Testis (tissue), 2 donors: ENCODE measurements at regions not wholly inside any gene's neighbourhood (a gene's known extent, or its start where the extent isn't known, plus 50 kb on each side); places are given as distances from the start of the nearest gene placed in this dataset.
"Not testable (repeated sequence)": the region's sequence is repeated elsewhere in the genome, so short reads cannot be mapped to it uniquely, and the experiment has no call there.

Experiments used
- DNase-seq: peaks from one replicate; pipeline ENCODE4 v3.0.0-alpha.2; 2019
- H3K27ac ChIP-seq, 2 donors: fragments of 200-600 bp; sonication (generic); one replicate each; pipeline ENCODE4 v1.5.1; 2019
- H3K27me3 ChIP-seq: fragments of 200-600 bp; sonication (generic); one replicate; pipeline ENCODE4 v1.5.1; 2019
- H3K36me3 ChIP-seq: fragments of 200-600 bp; sonication (generic); one replicate; pipeline ENCODE4 v1.5.1; 2017; ENCODE audit warnings: low read depth; ENCODE audit errors: missing control alignments
- H3K4me1 ChIP-seq: fragments of 200-600 bp; sonication (generic); one replicate; pipeline ENCODE4 v1.5.1; 2019
- H3K4me3 ChIP-seq, 2 donors: fragments of 200-600 bp; sonication (generic); one replicate each; pipeline ENCODE4 v1.5.1; 2017 to 2019
- H3K9me3 ChIP-seq: fragments of 200-600 bp; sonication (generic); one replicate; pipeline ENCODE4 v1.5.1; 2017
- POLR2A ChIP-seq: fragments of 450-650 bp; IDR thresholded peaks from one replicate; pipeline ENCODE4 v1.6.1; 2017; ENCODE audit warnings: antibody characterized with exemption, mild to moderate bottlenecking, moderate library complexity
- WGBS, 2 donors: methylation state at CpG; one replicate each; pipeline ENCODE4 v1.1.5; 2018; 5-methylcytosine and 5-hydroxymethylcytosine counted together
- intact Hi-C: fragments of 100-400 bp; cut with DNase I; formaldehyde crosslinking; loops from one replicate; pipeline ENCODE4 v1.15.1; 2023; ENCODE audit warnings: low total_unique reads
- TF ChIP-seq, protein P1 (sequence below), 3 experiments: fragments of 450-650 bp in 2 of 3; fragments of 200-600 bp in 1 of 3; sonication (generic) in 1 of 3; IDR thresholded peaks; one replicate each; pipeline ENCODE4 v1.5.1; 2016 to 2019; ENCODE audit warnings: antibody characterized with exemption in 3 of 3, mild to moderate bottlenecking in 2 of 3, moderate library complexity in 1 of 3

DNA sequence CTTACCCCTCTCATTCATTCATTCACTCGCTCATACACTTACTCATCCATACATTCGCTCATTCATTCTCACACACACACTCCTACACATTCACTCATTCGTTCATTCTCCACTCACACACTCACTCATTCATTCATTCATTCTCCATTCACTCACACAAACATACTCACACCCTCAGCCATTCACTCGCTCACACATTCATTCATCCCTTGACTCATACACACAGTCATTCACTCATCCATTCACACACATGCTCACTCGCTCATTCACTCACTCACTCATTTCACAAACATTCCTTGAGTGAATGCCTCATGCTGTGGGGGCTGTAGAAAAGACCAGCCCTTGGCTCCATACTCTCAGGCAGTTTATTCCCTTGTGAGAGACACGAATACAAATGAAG is 151.1 kb upstream of the MAMLD1 start:
- WGBS, 2 donors: 93 to 94% methylated on average over 6 of the region's 6 CpGs
- H3K27me3 ChIP-seq: no peaks in the 10 kb centered on the region
- intact Hi-C loops: no loop called here
- DNase-seq: no peak
- no peaks in the 10 kb centered on the region for H3K36me3 ChIP-seq
- no peaks in the 10 kb centered on the region for H3K4me1 ChIP-seq
- H3K27ac ChIP-seq: no peak overlapping the region
- no peaks in the 10 kb centered on the region for H3K9me3 ChIP-seq
- TF ChIP-seq POLR2A: no peak
- TF ChIP-seq, protein P1, sequence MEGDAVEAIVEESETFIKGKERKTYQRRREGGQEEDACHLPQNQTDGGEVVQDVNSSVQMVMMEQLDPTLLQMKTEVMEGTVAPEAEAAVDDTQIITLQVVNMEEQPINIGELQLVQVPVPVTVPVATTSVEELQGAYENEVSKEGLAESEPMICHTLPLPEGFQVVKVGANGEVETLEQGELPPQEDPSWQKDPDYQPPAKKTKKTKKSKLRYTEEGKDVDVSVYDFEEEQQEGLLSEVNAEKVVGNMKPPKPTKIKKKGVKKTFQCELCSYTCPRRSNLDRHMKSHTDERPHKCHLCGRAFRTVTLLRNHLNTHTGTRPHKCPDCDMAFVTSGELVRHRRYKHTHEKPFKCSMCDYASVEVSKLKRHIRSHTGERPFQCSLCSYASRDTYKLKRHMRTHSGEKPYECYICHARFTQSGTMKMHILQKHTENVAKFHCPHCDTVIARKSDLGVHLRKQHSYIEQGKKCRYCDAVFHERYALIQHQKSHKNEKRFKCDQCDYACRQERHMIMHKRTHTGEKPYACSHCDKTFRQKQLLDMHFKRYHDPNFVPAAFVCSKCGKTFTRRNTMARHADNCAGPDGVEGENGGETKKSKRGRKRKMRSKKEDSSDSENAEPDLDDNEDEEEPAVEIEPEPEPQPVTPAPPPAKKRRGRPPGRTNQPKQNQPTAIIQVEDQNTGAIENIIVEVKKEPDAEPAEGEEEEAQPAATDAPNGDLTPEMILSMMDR (IDR thresholded peaks at IDR 0.05): no peak
- no peak overlapping the region for H3K4me3 ChIP-seq

DNA sequence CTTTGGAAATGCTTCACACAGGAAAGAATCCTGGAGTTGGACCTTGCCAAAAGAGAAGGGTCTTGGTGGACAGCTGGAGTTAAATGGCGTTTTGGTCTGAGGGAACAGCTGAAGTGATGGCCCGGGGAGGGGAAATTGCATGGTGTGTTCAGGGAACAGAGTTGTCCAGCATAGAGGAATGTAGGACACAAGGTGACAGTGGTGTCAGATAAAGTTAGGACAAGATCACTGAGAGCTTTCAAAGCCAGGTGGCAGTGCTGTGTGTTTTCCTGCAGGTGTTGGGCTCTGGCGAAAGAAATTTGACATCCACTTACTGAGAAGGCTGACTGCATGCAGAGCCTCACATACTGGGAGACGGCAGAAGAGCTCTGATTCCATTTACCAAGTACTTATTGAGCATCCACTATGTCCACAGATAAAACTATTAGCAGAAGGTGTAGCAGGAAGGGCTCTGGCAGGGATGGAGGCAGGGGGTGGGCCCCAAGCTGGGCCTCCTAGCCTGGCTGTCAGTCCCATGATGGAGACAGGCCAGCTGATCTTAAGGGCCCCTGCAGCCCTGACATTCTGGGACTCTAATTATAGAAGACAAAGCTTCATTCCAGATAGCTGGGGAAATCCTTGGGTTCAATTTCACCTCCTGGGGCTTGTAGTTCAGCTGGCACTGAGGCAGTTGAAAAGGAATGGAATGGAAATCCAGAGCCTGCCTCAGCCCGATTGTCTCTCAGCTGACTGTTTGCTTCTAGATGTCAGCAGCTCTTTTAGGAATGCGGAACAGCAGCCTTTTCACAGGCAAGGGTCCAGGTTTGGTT is 150.2 kb upstream of the MAMLD1 start:
- Histone ChIP-seq H3K4me1 (no peaks in the 10 kb centered on the region), H3K27ac (no peak overlapping the region), H3K9me3 (no peaks in the 10 kb centered on the region), H3K27me3 (no peaks in the 10 kb centered on the region), H3K36me3 (no peaks in the 10 kb centered on the region), H3K4me3 (no peak overlapping the region)
- 68 to 71% methylated on average over 6 of the region's 6 CpGs for WGBS, 2 donors
- DNase-seq: no peak
- TF ChIP-seq, protein P1 (IDR thresholded peaks at IDR 0.05): no peak
- no peak for TF ChIP-seq POLR2A
- intact Hi-C loops: no loop called here

DNA sequence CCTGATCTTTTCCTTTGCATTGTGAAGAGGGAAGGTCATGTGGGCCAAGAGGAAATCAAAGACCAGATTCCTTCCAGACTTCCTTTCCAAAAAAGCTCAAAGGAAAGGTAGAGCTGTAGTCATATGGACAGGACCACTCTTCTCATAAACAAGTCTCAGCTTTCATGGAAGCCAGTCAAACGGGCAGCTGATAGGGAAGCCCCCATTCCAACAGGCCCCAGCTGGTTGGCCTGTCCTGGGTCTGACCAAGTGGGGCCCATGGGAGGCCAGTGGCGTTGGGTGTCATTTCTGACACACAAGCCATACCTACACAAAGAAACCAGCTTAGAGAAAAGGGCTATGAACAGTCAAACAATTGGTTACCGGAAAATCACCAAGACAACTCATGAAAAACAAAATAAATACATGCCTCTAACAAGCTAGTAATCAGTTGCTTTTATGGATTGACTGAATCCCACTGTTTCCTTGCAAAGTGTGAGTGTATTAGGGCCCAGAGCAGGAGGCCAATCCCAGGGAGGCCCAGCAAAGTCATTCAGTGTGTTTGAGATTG is 149.6 kb upstream of the MAMLD1 start:
- 80 to 100% methylated on average over 3 of the region's 3 CpGs for WGBS, 2 donors

DNA sequence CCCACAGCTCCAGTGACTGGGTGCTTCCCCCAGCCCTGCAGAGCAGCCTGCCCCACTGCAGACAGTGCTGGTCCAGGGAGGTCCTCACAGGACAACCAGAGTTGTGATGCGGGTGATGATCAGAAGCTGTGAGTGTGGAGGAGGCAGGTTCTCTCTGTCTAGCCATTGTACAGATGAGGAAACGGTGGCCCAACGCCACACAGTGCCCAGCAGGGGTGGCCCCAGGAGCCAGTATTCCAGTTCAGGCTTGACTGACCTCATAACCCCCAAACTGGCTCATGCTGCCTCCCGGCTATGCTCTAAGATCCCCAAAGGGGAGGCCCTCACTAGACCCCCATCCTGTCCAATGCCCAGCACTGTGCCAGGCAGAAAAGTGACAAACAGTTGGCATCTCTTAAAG is 147.1 kb upstream of the MAMLD1 start:
- H3K9me3 ChIP-seq, H3K4me3 ChIP-seq, DNase-seq, H3K27ac ChIP-seq, H3K36me3 ChIP-seq, H3K27me3 ChIP-seq, H3K4me1 ChIP-seq, intact Hi-C loops: not testable (repeated sequence)
- no CpG with 5 or more reads among the region's 4 CpGs for WGBS, 2 donors

More for the DNA sequence above, 149.6 kb upstream of the MAMLD1 start:
- no peak for DNase-seq
- Histone ChIP-seq H3K27ac (no peak overlapping the region), H3K9me3 (no peaks in the 10 kb centered on the region), H3K27me3 (no peaks in the 10 kb centered on the region), H3K4me1 (no peaks in the 10 kb centered on the region), H3K36me3 (no peaks in the 10 kb centered on the region), H3K4me3 (no peak overlapping the region)
- intact Hi-C loops: no loop called here
- TF ChIP-seq, protein P1 (IDR thresholded peaks at IDR 0.05): no peak
- no peak for TF ChIP-seq POLR2A

DNA sequence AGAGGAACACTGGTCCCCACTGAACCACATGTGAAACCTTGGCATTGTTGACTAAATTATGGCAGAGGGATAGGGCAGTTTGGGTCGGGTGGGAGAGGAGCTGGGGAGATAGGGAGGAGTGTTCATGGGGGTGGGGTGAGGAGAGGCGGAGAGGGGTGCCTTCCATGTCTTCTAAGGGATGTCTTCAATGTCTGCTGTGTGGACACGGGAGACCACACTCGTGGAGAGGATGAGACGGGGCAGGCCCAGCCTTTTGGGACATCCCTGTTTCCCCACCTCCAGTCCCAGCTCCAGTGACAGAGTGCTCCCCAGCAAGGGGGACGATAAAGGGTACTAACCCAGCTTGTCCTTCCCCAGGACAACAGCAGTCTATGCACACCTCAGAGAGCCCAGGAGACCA is 146.4 kb upstream of the MAMLD1 start:
- Histone ChIP-seq H3K4me3 (no peak overlapping the region), H3K27ac (no peak overlapping the region), H3K27me3 (no peaks in the 10 kb centered on the region), H3K9me3 (no peaks in the 10 kb centered on the region), H3K4me1 (no peaks in the 10 kb centered on the region), H3K36me3 (no peaks in the 10 kb centered on the region)
- DNase-seq: no peak
- 33 to 54% methylated on average over 1 to 6 of the region's 6 CpGs for WGBS, 2 donors
- intact Hi-C loops: no loop called here
- TF ChIP-seq POLR2A: no peak
- TF ChIP-seq, protein P1 (IDR thresholded peaks at IDR 0.05): no peak
